HEK293T (cell line): ENCODE measurements at regions not wholly inside any gene's neighbourhood (a gene's known extent, or its start where the extent isn't known, plus 50 kb on each side); places are given as distances from the start of the nearest gene placed in this dataset.

Experiments
- CTCF ChIA-PET: fragments of 350-600 bp; formaldehyde crosslinking; extraction: SDS; loops from one replicate; lab custom pipeline; 2021; ENCODE audit warnings: antibody characterized with exemption, inconsistent platforms; lab: Yijun Ruan, JAX
- POLR2A ChIA-PET: fragments of 350-600 bp; formaldehyde crosslinking; extraction: SDS; loops from one replicate; lab custom pipeline; 2020; ENCODE audit warnings: antibody characterized with exemption, inconsistent platforms; lab: Yijun Ruan, JAX
- DNase-seq: peaks from one replicate; pipeline ENCODE4 v3.0.0; 2012; ENCODE audit warnings: mixed read lengths; ENCODE audit errors: extremely low spot score
- ARNT ChIP-seq: fragments of 450-650 bp; IDR thresholded peaks from 2 replicates; pipeline ENCODE4 v1.6.1; 2017; ENCODE audit warnings: mild to moderate bottlenecking
- BHLHE40 ChIP-seq: fragments of 450-650 bp; IDR thresholded peaks from 2 replicates; pipeline ENCODE4 v1.6.1; 2016; ENCODE audit warnings: mild to moderate bottlenecking, moderate library complexity, borderline replicate concordance
- CTBP1 ChIP-seq: fragments of 450-650 bp; IDR thresholded peaks from 2 replicates; pipeline ENCODE4 v1.6.1; 2016; ENCODE audit warnings: borderline replicate concordance
- ELF4 ChIP-seq: fragments of 450-650 bp; IDR thresholded peaks from 2 replicates; pipeline ENCODE4 v1.6.1; 2017; ENCODE audit warnings: antibody characterized with exemption
- FOXA1 ChIP-seq: fragments of 450-650 bp; IDR thresholded peaks from 2 replicates; pipeline ENCODE4 v1.6.1; 2016; ENCODE audit warnings: mild to moderate bottlenecking
- FOXK2 ChIP-seq: fragments of 450-650 bp; IDR thresholded peaks from 2 replicates; pipeline ENCODE4 v1.6.1; 2016; ENCODE audit warnings: mild to moderate bottlenecking
- FOXM1 ChIP-seq: fragments of 450-650 bp; IDR thresholded peaks from 2 replicates; pipeline ENCODE4 v1.6.1; 2017; ENCODE audit warnings: mild to moderate bottlenecking, borderline replicate concordance
- HDGF ChIP-seq: fragments of 450-650 bp; IDR thresholded peaks from 2 replicates; pipeline ENCODE4 v1.6.1; 2017; ENCODE audit warnings: antibody characterized with exemption, borderline replicate concordance
- L3MBTL2 ChIP-seq: fragments of 450-650 bp; conservative IDR thresholded peaks from 2 replicates; pipeline ENCODE4 v1.6.1; 2016; ENCODE audit warnings: mild to moderate bottlenecking
- LEF1 ChIP-seq: fragments of 450-650 bp; IDR thresholded peaks from 2 replicates; pipeline ENCODE4 v1.6.1; 2017; ENCODE audit warnings: mild to moderate bottlenecking, borderline replicate concordance
- NFRKB ChIP-seq: fragments of 450-650 bp; IDR thresholded peaks from 2 replicates; pipeline ENCODE4 v1.6.1; 2016; ENCODE audit warnings: mild to moderate bottlenecking, moderate library complexity
- SP1 ChIP-seq: fragments of 450-650 bp; IDR thresholded peaks from 2 replicates; pipeline ENCODE4 v1.6.1; 2017
- SUZ12 ChIP-seq: fragments of 450-650 bp; IDR thresholded peaks from 2 replicates; pipeline ENCODE4 v1.6.1; 2016; ENCODE audit warnings: mild to moderate bottlenecking
- TARDBP ChIP-seq: fragments of 450-650 bp; IDR thresholded peaks from 2 replicates; pipeline ENCODE4 v1.6.1; 2016
- ZNF384 ChIP-seq: fragments of 450-650 bp; IDR thresholded peaks from 2 replicates; pipeline ENCODE4 v1.6.1; 2016
- TF ChIP-seq, protein P1 (sequence below): fragments of 450-650 bp; IDR thresholded peaks from 2 replicates; pipeline ENCODE4 v1.6.1; 2016

DNA sequence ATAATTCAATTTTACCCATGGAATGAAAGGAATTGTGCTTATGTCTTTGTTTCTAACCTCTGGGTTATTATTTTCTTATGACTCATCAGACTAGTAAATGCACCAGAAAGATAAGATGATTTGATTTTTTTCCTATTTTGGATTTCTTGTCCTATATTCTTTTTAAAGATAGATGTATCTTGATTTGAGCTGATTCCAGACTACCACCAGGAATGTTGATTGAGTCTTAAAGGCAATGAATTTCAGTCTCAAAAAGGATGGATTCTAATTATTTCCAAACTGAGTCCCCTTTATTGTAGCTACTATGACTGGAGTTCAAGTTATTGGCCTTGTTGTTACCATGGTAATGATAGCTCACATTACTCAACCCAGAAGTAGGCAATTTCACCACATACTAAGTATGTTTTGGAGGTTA, 95.8 kb upstream of the RGS4 start:
- TF ChIP-seq TARDBP (no peak), LEF1 (no peak), SP1 (no peak), ZNF384 (no peak), SUZ12 (no peak), FOXA1 (no peak), CTBP1 (no peak), ARNT (no peak), FOXM1 (no peak), ELF4 (no peak), FOXK2 (no peak), HDGF (no peak), BHLHE40 (no peak)
- TF ChIP-seq, protein P1, sequence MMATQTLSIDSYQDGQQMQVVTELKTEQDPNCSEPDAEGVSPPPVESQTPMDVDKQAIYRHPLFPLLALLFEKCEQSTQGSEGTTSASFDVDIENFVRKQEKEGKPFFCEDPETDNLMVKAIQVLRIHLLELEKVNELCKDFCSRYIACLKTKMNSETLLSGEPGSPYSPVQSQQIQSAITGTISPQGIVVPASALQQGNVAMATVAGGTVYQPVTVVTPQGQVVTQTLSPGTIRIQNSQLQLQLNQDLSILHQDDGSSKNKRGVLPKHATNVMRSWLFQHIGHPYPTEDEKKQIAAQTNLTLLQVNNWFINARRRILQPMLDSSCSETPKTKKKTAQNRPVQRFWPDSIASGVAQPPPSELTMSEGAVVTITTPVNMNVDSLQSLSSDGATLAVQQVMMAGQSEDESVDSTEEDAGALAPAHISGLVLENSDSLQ, result no peak
- POLR2A ChIA-PET, result no interaction called here
- CTCF ChIA-PET, result no interaction called here
- DNase-seq, result no peak

DNA sequence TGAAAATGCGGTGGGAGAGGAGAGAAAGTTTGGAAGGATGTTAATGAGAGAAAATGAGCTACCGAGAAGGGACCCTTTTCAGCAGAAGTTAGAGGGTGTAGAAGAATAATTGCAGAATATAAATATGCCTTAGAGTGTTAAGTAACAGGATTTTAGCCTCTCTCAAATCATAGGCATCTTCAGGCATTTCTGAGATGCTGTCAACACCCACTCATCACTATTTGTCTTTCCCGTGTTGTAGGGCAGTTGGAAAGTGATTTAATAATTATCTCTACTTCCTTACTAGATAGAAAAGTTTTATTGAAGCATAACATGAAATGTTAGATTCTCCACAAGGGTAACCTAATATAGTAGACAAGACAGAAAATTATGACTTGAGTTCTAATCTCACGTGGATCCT, 96.4 kb upstream of the RGS4 start:
- TF ChIP-seq LEF1 (no peak), TARDBP (no peak), L3MBTL2 (no peak), ARNT (no peak), ZNF384 (no peak), HDGF (no peak), ELF4 (no peak), CTBP1 (no peak), SUZ12 (no peak), BHLHE40 (no peak), SP1 (no peak), FOXA1 (no peak), FOXM1 (no peak)
- TF ChIP-seq, protein P1, result no peak
- ChIA-PET POLR2A (no interaction called here), CTCF (no interaction called here)
- no peak for DNase-seq

DNA sequence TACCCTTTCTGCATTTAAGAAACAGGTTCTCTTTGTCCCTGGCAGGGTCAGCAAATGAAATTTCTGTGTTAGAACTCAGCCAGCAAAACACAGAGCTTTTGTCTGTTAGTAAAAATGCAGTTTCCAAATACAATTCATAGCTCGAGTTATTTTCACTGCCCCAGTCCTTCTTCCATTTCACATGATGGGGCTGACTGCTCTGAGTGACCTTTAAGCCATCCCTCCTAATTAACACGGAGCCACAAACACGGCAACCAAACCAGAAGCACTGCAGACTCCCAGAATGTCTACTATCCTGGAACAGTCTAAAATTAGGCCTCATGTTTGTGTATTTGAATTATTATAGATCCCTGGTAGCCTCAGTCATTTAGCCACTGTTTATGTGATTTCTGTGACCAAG, 99.1 kb upstream of the RGS4 start:
- CTCF ChIA-PET, result no interaction called here
- no peak for TF ChIP-seq SUZ12
- no peak for TF ChIP-seq FOXM1
- no peak for TF ChIP-seq HDGF
- TF ChIP-seq, protein P1, result no peak
- no peak for TF ChIP-seq ARNT
- no peak for TF ChIP-seq LEF1
- no peak for TF ChIP-seq ZNF384
- no peak for TF ChIP-seq BHLHE40
- TF ChIP-seq L3MBTL2, result no peak
- TF ChIP-seq FOXA1, result no peak
- TF ChIP-seq CTBP1, result no peak
- TF ChIP-seq NFRKB, result no peak
- no peak for TF ChIP-seq TARDBP
- TF ChIP-seq ELF4, result no peak
- no peak for TF ChIP-seq SP1
- TF ChIP-seq FOXK2, result no peak
- no peak for DNase-seq
- POLR2A ChIA-PET, result no interaction called here

DNA sequence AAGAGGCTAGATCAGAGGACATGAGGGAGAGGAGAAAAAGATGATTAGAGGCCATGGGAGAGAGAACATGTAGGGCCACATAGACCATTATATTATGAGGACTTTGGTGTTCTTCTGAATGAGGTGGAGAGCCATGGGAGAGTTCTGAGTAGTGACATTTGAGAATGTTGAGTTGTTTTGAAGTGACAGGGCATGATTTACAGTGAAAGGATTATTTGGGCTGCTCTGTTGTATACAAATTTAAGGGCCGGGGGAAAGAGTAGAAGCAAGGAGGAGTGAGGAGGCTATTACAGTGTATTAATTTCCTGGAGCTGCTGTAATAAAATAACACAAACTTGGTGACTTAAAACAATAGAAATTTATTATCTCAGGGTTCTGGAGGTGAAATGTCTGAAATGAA, 102.5 kb upstream of the RGS4 start:
- TF ChIP-seq HDGF (no peak), ELF4 (no peak), ZNF384 (no peak), BHLHE40 (no peak), TARDBP (no peak), SP1 (no peak)
- TF ChIP-seq, protein P1, result peak; percentile 69
- CTCF ChIA-PET, result no interaction called here
- no peak for DNase-seq
- POLR2A ChIA-PET, result no interaction called here

DNA sequence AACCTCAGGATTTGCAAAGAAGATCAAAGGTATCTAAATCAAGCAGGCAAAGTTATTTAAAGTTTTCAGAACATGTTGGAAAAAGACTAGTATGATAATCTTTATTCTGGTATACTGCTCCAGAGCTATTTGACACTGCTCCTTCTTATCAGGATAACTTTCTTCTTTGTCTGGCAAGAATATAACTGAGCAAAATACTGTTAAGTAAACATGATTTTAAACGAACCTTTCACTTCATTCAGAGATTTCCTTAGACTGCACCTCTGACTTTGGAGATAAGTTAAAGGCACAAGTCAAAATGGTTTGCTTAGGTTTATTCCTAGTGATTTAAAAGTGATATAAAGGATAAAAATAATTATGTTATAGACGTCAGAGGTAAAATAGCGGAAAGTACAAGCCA, 103.9 kb upstream of the CCDC190 start:
- ChIA-PET CTCF (no interaction called here), POLR2A (no interaction called here)
- no peak for TF ChIP-seq ZNF384
- no peak for TF ChIP-seq FOXA1
- no peak for TF ChIP-seq L3MBTL2
- no peak for TF ChIP-seq SUZ12
- TF ChIP-seq FOXK2, result no peak
- no peak for TF ChIP-seq NFRKB
- no peak for TF ChIP-seq ARNT
- no peak for TF ChIP-seq BHLHE40
- TF ChIP-seq, protein P1, result no peak
- TF ChIP-seq ELF4, result no peak
- TF ChIP-seq LEF1, result no peak
- TF ChIP-seq FOXM1, result no peak
- no peak for TF ChIP-seq HDGF
- TF ChIP-seq CTBP1, result no peak
- no peak for TF ChIP-seq SP1
- TF ChIP-seq TARDBP, result no peak
- DNase-seq, result no peak
